Stimulated activated CD8-positive, alpha-beta memory T cell treated with anti-CD3 and anti-CD28 coated beads, Interleukin-15, amount 100 ng/mL, for 4 hours (primary cell): ENCODE measurements at regions not wholly inside any gene's neighbourhood (a gene's known extent, or its start where the extent isn't known, plus 50 kb on each side); places are given as distances from the start of the nearest gene placed in this dataset.

ENCODE experiments used
- DNase-seq, 2 donors: peaks; one replicate each; pipeline ENCODE4 v3.0.0-alpha.2; 2020; ENCODE audit warnings: low read depth in 2 of 2

- no peak for DNase-seq
Observed at GRCh38 chr22:49588739-49589138, 238.9 kb downstream of the BRD1 start.

- no peak for DNase-seq
Observed at GRCh38 chr22:49587987-49588386, 239.7 kb downstream of the BRD1 start.

- no peak for DNase-seq
Observed at GRCh38 chr22:49587421-49587820, 240.3 kb downstream of the BRD1 start.

- no peak for DNase-seq
Observed at GRCh38 chr22:49586873-49587272, 240.8 kb downstream of the BRD1 start.

GRCh38 chr22:49586244-49586748 is 241.4 kb downstream of the BRD1 start:
- no peak for DNase-seq

- no peak for DNase-seq
Observed at GRCh38 chr22:49585461-49586243, 242.0 kb downstream of the BRD1 start.

GRCh38 chr22:49583886-49584505 is 243.7 kb downstream of the BRD1 start:
- DNase-seq: no peak

- DNase-seq: no peak
Observed at GRCh38 chr22:49583341-49583740, 244.3 kb downstream of the BRD1 start.

GRCh38 chr22:49582678-49583077 is 245.0 kb downstream of the BRD1 start:
- no peak for DNase-seq

GRCh38 chr22:49582181-49582580 is 245.5 kb downstream of the BRD1 start:
- DNase-seq: no peak

- DNase-seq: no peak
Observed at GRCh38 chr22:49580024-49580423, 247.6 kb downstream of the BRD1 start.

- DNase-seq: no peak
Observed at GRCh38 chr22:49577168-49578060, 250.3 kb downstream of the BRD1 start.

- DNase-seq: no peak
Observed at GRCh38 chr22:49576241-49577141, 251.2 kb downstream of the BRD1 start.

- no peak for DNase-seq
Observed at GRCh38 chr22:49575703-49576081, 252.0 kb downstream of the BRD1 start.

GRCh38 chr22:49574881-49575702 is 252.6 kb downstream of the BRD1 start:
- no peak for DNase-seq

GRCh38 chr22:49574205-49574880 is 253.3 kb downstream of the BRD1 start:
- DNase-seq: no peak

GRCh38 chr22:49573109-49573765 is 254.4 kb downstream of the BRD1 start:
- no peak for DNase-seq

- DNase-seq: no peak
Observed at GRCh38 chr22:49571326-49571725, 256.3 kb downstream of the BRD1 start.
